H1 (cell line): ENCODE measurements at regions not wholly inside any gene's neighbourhood (a gene's known extent, or its start where the extent isn't known, plus 50 kb on each side); places are given as distances from the start of the nearest gene placed in this dataset.

Experiments used
- GABPA ChIP-seq: IDR thresholded peaks from 2 replicates; pipeline ENCODE4 v1.6.1; 2011; ENCODE audit warnings: mild to moderate bottlenecking, low read length, moderate library complexity, borderline replicate concordance; ENCODE audit not compliant: insufficient read depth

- TF ChIP-seq GABPA = no peak
- TF ChIP-seq, all 59 proteins: peak for 0
These were observed 257.4 kb downstream of the HTR1B start (continued) for GRCh38 chr6:77205936-77206335.
